ENCODE measurements at regions not wholly inside any gene's neighbourhood (a gene's known extent, or its start where the extent isn't known, plus 50 kb on each side); places are given as distances from the start of the nearest gene placed in this dataset.

- TF ChIP-seq EZH2 (IDR thresholded peaks at IDR 0.05; ENCODE audit: insufficient read depth, poor library complexity, severe bottlenecking) (no peak), EZH2phosphoT487 (IDR thresholded peaks at IDR 0.05; ENCODE audit: insufficient read depth, low read depth) (no peak)
These were observed 838.3 kb downstream of the SLC4A3 start for GRCh38 chr2:220465700-220466099.
